Sigmoid colon (tissue), 6 donors: ENCODE measurements at regions not wholly inside any gene's neighbourhood (a gene's known extent, or its start where the extent isn't known, plus 50 kb on each side); places are given as distances from the start of the nearest gene placed in this dataset.

ENCODE experiments used
- DNase-seq: peaks from one replicate; pipeline ENCODE4 v3.0.0-alpha.2; 2019
- H3K27ac ChIP-seq, 4 donors: fragments of 200-600 bp; sonication (generic); one replicate each; pipeline ENCODE4 v1.5.1; 2016 to 2019; ENCODE audit warnings: mild to moderate bottlenecking in 1 of 4
- H3K27me3 ChIP-seq, 3 donors: fragments of 200-600 bp; sonication (generic); one replicate each; pipeline ENCODE4 v1.5.1; 2019; ENCODE audit warnings: mild to moderate bottlenecking in 1 of 3
- H3K36me3 ChIP-seq, 4 donors: fragments of 200-600 bp; sonication (generic); one replicate each; pipeline ENCODE4 v1.5.1; 2016 to 2019
- H3K4me1 ChIP-seq, 4 donors: fragments of 200-600 bp; sonication (generic); one replicate each; pipeline ENCODE4 v1.5.1; 2017 to 2019
- H3K4me3 ChIP-seq, 4 donors: fragments of 200-600 bp; sonication (generic); one replicate each; pipeline ENCODE4 v1.5.1; 2017 to 2019; ENCODE audit warnings: mild to moderate bottlenecking in 2 of 4, moderate library complexity in 1 of 4
- H3K9me3 ChIP-seq, 4 donors: fragments of 200-600 bp in 3 of 4; sonication (generic) in 3 of 4; one replicate each; pipeline versions ENCODE4 v1.5.1 to v1.6.1; 2013 to 2019
- EP300 ChIP-seq, 4 donors: sonication (generic); formaldehyde crosslinking; IDR thresholded peaks; one replicate each; pipeline ENCODE4 v1.6.1; 2017; ENCODE audit warnings: antibody characterized with exemption in 4 of 4
- POLR2A ChIP-seq, 2 donors: fragments of 450-650 bp; IDR thresholded peaks; one replicate each; pipeline ENCODE4 v1.6.1; 2016; ENCODE audit warnings: antibody characterized with exemption in 2 of 2, mild to moderate bottlenecking in 2 of 2, moderate library complexity in 2 of 2
- POLR2AphosphoS5 ChIP-seq, 4 donors: sonication (generic); formaldehyde crosslinking; IDR thresholded peaks; one replicate each; pipeline ENCODE4 v1.6.1; 2017; ENCODE audit warnings: antibody characterized with exemption in 4 of 4
- WGBS, 2 donors: extraction: QIAGEN DNeasy Blood & Tissue Kit; methylation state at CpG; one replicate each; pipeline ENCODE4 v1.1.7; 2013; 5-methylcytosine and 5-hydroxymethylcytosine counted together
- intact Hi-C: fragments of 100-400 bp; cut with DNase I; formaldehyde crosslinking; loops from one replicate; pipeline ENCODE4 v1.15.1; 2023
- TF ChIP-seq, protein P1 (sequence below), 4 experiments: fragments of 450-650 bp in 3 of 4; fragments of 200-600 bp in 1 of 4; IDR thresholded peaks; one replicate each; pipeline ENCODE4 v1.5.1; 2016 to 2019; ENCODE audit warnings: antibody characterized with exemption in 4 of 4, mild to moderate bottlenecking in 3 of 4, moderate library complexity in 2 of 4
- donor health status: healthy with polysubstance abuse.
- donor health status: healthy.

DNA sequence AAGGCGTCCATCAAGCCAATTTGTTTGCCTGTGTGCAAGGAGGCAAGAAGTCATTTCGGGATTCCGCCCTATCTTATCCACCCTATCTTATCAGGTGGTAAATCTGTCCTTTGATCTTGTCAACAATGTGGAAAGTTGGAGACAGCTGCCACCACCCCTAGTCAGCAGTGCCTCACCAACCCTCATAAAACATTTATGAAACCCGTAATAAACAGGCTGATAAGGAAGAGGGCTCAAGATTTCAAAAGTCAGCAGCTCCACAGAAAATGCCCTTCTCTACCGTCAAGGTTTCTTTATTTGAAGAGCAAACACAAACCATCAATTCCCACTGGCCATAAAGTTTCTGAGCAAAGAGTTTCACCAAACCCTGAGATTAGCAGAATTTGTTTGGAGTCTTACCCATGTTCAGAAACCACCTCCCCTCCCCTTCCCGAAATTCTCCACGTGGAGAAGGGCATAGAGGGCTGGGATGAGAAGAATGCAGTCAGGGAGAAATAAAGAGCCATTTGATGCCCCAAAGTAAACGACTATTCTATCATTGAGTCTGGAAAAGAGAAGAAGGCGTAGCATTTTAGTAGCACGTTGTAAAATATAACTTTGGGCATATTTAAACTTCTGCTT is 196.0 kb upstream of the GPR12 start:
- intact Hi-C loops: no loop called here
- TF ChIP-seq, protein P1, sequence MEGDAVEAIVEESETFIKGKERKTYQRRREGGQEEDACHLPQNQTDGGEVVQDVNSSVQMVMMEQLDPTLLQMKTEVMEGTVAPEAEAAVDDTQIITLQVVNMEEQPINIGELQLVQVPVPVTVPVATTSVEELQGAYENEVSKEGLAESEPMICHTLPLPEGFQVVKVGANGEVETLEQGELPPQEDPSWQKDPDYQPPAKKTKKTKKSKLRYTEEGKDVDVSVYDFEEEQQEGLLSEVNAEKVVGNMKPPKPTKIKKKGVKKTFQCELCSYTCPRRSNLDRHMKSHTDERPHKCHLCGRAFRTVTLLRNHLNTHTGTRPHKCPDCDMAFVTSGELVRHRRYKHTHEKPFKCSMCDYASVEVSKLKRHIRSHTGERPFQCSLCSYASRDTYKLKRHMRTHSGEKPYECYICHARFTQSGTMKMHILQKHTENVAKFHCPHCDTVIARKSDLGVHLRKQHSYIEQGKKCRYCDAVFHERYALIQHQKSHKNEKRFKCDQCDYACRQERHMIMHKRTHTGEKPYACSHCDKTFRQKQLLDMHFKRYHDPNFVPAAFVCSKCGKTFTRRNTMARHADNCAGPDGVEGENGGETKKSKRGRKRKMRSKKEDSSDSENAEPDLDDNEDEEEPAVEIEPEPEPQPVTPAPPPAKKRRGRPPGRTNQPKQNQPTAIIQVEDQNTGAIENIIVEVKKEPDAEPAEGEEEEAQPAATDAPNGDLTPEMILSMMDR (IDR thresholded peaks at IDR 0.05): no peak
- TF ChIP-seq POLR2AphosphoS5 (IDR thresholded peaks at IDR 0.05) (no peak), POLR2A (IDR thresholded peaks at IDR 0.05) (no peak), EP300 (IDR thresholded peaks at IDR 0.05) (no peak)

DNA sequence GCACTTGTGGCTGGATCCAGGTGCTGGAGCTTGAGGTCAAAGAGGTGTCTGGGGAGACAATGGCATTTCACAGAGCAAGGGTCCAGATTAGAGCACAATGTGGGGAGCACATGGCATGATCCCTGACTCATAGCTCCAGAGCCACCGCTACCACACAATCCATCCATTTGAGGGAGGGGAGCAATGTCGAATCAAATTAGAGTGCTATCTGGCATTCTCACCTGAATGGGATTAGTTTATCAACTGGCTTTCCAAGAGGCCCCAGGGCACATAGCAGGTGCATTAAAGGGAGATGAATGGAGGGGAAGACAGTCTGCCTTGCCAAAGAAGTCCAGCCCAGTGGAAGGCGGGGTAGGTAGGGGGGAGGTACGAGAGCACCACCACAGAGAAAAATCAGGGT is 194.4 kb upstream of the GPR12 start:
- Histone ChIP-seq H3K27me3 (peaks cover 0 to 8% (median 0%) of the 10 kb centered on the region in 3 donors), H3K4me3 (no peak overlapping the region), H3K9me3 (no peaks in the 10 kb centered on the region), H3K36me3 (no peaks in the 10 kb centered on the region), H3K4me1 (no peaks in the 10 kb centered on the region), H3K27ac (no peak overlapping the region)
- TF ChIP-seq EP300 (IDR thresholded peaks at IDR 0.05) (no peak), POLR2A (IDR thresholded peaks at IDR 0.05) (no peak), POLR2AphosphoS5 (IDR thresholded peaks at IDR 0.05) (no peak)
- TF ChIP-seq, protein P1 (IDR thresholded peaks at IDR 0.05): no peak
- intact Hi-C loops: no loop called here
- 35 to 70% methylated on average over 4 of the region's 4 CpGs for WGBS, 2 donors
- DNase-seq: no peak

More for the DNA sequence above, 196.0 kb upstream of the GPR12 start:
- no peak for DNase-seq
- peaks cover 0 to 8% (median 0%) of the 10 kb centered on the region in 3 donors for H3K27me3 ChIP-seq
- no peak overlapping the region for H3K27ac ChIP-seq
- H3K4me3 ChIP-seq: no peak overlapping the region
- WGBS, 2 donors: 6 to 30% methylated on average over 10 of the region's 10 CpGs
- no peaks in the 10 kb centered on the region for H3K4me1 ChIP-seq
- H3K9me3 ChIP-seq: no peaks in the 10 kb centered on the region
- H3K36me3 ChIP-seq: no peaks in the 10 kb centered on the region

- Histone ChIP-seq H3K9me3 (no peaks in the 10 kb centered on the region), H3K4me1 (no peaks in the 10 kb centered on the region), H3K27ac (no peak overlapping the region), H3K27me3 (peaks cover 0 to 8% (median 0%) of the 10 kb centered on the region in 3 donors), H3K36me3 (no peaks in the 10 kb centered on the region), H3K4me3 (no peak overlapping the region)
- intact Hi-C loops: no loop called here
- no peak for DNase-seq
- 24 to 62% methylated on average over 5 of the region's 5 CpGs for WGBS, 2 donors
- TF ChIP-seq EP300 (IDR thresholded peaks at IDR 0.05): no peak
- no peak for TF ChIP-seq POLR2AphosphoS5 (IDR thresholded peaks at IDR 0.05)
- TF ChIP-seq POLR2A (IDR thresholded peaks at IDR 0.05): no peak
- TF ChIP-seq, protein P1 (IDR thresholded peaks at IDR 0.05): no peak
Measured at GRCh38 chr13:26953291-26953690, 192.7 kb upstream of the GPR12 start.

DNA sequence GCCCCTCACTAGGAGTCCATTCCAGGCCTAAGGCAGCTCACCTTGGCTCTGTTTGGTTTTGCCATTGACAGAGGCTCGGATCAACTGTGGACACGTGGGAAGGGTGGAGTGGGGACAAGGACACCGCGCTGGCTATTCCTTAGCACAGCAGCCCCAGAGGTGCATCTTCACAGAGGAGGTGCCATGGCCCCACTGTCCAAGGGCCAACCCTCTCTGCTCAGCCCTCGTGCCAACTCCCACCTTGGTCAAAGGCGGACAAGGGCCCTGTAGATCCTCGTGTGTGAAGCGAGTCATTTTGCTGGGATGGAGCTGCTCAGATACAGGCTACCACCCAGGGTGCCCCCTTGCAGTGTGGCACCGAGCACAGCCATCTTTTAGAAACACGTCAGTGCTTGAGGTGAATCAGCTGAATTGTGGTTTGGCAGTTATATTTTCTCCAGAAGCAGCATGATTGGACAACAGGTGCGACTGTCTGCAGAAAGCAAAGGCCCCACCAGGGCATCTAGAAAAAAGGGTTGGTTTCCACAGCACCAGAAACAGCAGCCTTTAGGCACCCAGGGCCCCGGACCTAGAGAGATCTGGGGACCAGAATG is 192.1 kb upstream of the GPR12 start:
- intact Hi-C loops: no loop called here
- H3K4me3 ChIP-seq: no peak overlapping the region
- DNase-seq: no peak
- H3K9me3 ChIP-seq: no peaks in the 10 kb centered on the region
- WGBS, 2 donors: 76 to 79% methylated on average over 12 of the region's 12 CpGs
- peaks cover 0 to 8% (median 0%) of the 10 kb centered on the region in 3 donors for H3K27me3 ChIP-seq
- no peaks in the 10 kb centered on the region for H3K36me3 ChIP-seq
- TF ChIP-seq POLR2AphosphoS5 (IDR thresholded peaks at IDR 0.05): no peak
- TF ChIP-seq, protein P1 (IDR thresholded peaks at IDR 0.05): no peak
- no peak for TF ChIP-seq POLR2A (IDR thresholded peaks at IDR 0.05)
- no peaks in the 10 kb centered on the region for H3K4me1 ChIP-seq
- peak overlapping the region in 1 of 4 donors; percentile 29 for H3K27ac ChIP-seq
